ENCODE measurements at regions not wholly inside any gene's neighbourhood (a gene's known extent, or its start where the extent isn't known, plus 50 kb on each side); places are given as distances from the start of the nearest gene placed in this dataset.

DNA sequence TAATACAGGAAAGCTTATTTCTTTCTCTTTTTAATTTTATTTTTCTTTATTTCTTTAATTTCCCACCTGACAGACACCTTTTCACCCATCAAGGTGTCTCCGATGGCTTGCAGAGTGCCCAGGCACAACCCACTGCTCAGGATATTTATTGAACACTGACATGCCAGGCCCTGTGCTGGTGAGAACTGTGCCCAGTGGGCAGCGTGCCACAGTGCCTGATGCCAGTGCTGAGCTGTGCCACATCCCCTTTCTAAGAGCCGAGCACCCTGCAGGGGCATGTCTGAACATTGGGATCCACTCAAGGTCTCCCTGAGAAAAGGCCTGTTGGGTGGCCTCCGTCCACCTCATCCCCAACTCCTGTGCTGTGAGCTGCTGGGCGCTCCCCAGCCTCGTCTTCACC is 158.6 kb upstream of the RAB6C start:
- no peak for TF ChIP-seq EZH2 (IDR thresholded peaks at IDR 0.05; ENCODE audit: borderline replicate concordance)
- no peak for TF ChIP-seq EZH2phosphoT487 (IDR thresholded peaks at IDR 0.05; ENCODE audit: low read depth, severe bottlenecking, unreplicated experiment)
- TF ChIP-seq, protein P1, sequence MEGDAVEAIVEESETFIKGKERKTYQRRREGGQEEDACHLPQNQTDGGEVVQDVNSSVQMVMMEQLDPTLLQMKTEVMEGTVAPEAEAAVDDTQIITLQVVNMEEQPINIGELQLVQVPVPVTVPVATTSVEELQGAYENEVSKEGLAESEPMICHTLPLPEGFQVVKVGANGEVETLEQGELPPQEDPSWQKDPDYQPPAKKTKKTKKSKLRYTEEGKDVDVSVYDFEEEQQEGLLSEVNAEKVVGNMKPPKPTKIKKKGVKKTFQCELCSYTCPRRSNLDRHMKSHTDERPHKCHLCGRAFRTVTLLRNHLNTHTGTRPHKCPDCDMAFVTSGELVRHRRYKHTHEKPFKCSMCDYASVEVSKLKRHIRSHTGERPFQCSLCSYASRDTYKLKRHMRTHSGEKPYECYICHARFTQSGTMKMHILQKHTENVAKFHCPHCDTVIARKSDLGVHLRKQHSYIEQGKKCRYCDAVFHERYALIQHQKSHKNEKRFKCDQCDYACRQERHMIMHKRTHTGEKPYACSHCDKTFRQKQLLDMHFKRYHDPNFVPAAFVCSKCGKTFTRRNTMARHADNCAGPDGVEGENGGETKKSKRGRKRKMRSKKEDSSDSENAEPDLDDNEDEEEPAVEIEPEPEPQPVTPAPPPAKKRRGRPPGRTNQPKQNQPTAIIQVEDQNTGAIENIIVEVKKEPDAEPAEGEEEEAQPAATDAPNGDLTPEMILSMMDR (IDR thresholded peaks at IDR 0.05; ENCODE audit: poor library complexity) = no peak
